ENCODE measurements at regions not wholly inside any gene's neighbourhood (a gene's known extent, or its start where the extent isn't known, plus 50 kb on each side); places are given as distances from the start of the nearest gene placed in this dataset.

GRCh38 chr3:25855266-25855784, 65.4 kb downstream of the OXSM start:
- H3K9ac ChIP-seq (ENCODE audit: insufficient read depth in 1 of 2, low read depth in 2 of 2, low read length in 2 of 2) = no peak overlapping the region
- H3K9me3 ChIP-seq (replicated peaks; ENCODE audit: control insufficient read depth, insufficient read depth, low read depth, low read length) = no peaks in the 10 kb centered on the region
- TF ChIP-seq ZNF830 (CRISPR knock-in tag; IDR thresholded peaks at IDR 0.05) (no peak), ZNF584 (CRISPR knock-in tag; IDR thresholded peaks at IDR 0.05; ENCODE audit: low read depth) (no peak)
- in situ Hi-C loops (cut with MboI) = loop anchor here (10.0 kb wide), 1 partner anchor 211 kb away; no protein-coding TSS in a partner anchor
- POLR2A ChIA-PET = interaction anchor here (0.9 to 1.0 kb wide), 2 partner anchors 10 to 18 kb away, joined by 3 read pairs; no protein-coding TSS in a partner anchor
- ATAC-seq (no peak), DNase-seq (ENCODE audit: extremely low read depth in 1 of 4, low spot score in 3 of 4) (no peak), FAIRE-seq (no peak)
- H3K4me1 ChIP-seq (replicated peaks in 1 of 2; ENCODE audit: control insufficient read depth in 2 of 2, insufficient read depth in 2 of 2, low read length in 2 of 2) = peaks cover 0 to 3% of the 10 kb centered on the region in 2 experiments; a peak in 1 of 5 replicates
- no peaks in the 10 kb centered on the region for H4K20me1 ChIP-seq (replicated peaks; ENCODE audit: control insufficient read depth, insufficient read depth, low read length)
- no peaks in the 10 kb centered on the region for H3K27me3 ChIP-seq (ENCODE audit: control insufficient read depth in 2 of 2, insufficient read depth in 2 of 2, low read length in 2 of 2)
- no peak overlapping the region for H2AFZ ChIP-seq (ENCODE audit: low read depth, low read length)
- CTCF ChIA-PET (ENCODE audit: low intra/inter-chr PET ratio) = no interaction called here
- H3K79me2 ChIP-seq (ENCODE audit: control insufficient read depth, insufficient read depth, low read length) = no peaks in the 10 kb centered on the region
- H3K9me1 ChIP-seq (ENCODE audit: control insufficient read depth, insufficient read depth, low read length) = no peaks in the 10 kb centered on the region
- 0% methylated on average over 1 of the region's 1 CpG for WGBS (ENCODE audit: insufficient coverage, low coverage, missing lambda C conversion rate)
- H3K36me3 ChIP-seq (ENCODE audit: control insufficient read depth, insufficient read depth, low read length) = no peaks in the 10 kb centered on the region
- intact Hi-C loops (cut with micrococcal nuclease) = no loop called here
- no peak overlapping the region for H3K4me2 ChIP-seq (ENCODE audit: insufficient read depth, low read length)
- no peak overlapping the region for H3K4me3 ChIP-seq
- H3K27ac ChIP-seq (ENCODE audit: extremely low read depth, low read depth, low read length) = no peak overlapping the region
- BruUV-seq (replicated peaks) = no TSS peak

GRCh38 chr3:25856902-25857518, 67.1 kb downstream of the OXSM start:
- H3K27ac ChIP-seq (ENCODE audit: extremely low read depth, low read depth, low read length) = no peak overlapping the region
- peak; percentile 51 to 62 (median 58) for DNase-seq (ENCODE audit: extremely low read depth in 1 of 4, low spot score in 3 of 4)
- H3K4me3 ChIP-seq = no peak overlapping the region
- ATAC-seq = peak; percentile 93
- in situ Hi-C loops (cut with MboI) = loop anchor here (10.0 kb wide), 1 partner anchor 212 kb away; no protein-coding TSS in a partner anchor
- no peaks in the 10 kb centered on the region for H3K27me3 ChIP-seq (ENCODE audit: control insufficient read depth in 2 of 2, insufficient read depth in 2 of 2, low read length in 2 of 2)
- no peak overlapping the region for H3K4me2 ChIP-seq (ENCODE audit: insufficient read depth, low read length)
- H3K9ac ChIP-seq (ENCODE audit: insufficient read depth in 1 of 2, low read depth in 2 of 2, low read length in 2 of 2) = no peak overlapping the region
- CTCF ChIA-PET (ENCODE audit: low intra/inter-chr PET ratio) = interaction anchor here (2.5 kb wide), 1 partner anchor 209 kb away, joined by 12 read pairs; no protein-coding TSS in a partner anchor
- POLR2A ChIA-PET = no interaction called here
- H3K36me3 ChIP-seq (ENCODE audit: control insufficient read depth, insufficient read depth, low read length) = no peaks in the 10 kb centered on the region
- H3K79me2 ChIP-seq (ENCODE audit: control insufficient read depth, insufficient read depth, low read length) = no peaks in the 10 kb centered on the region
- H3K9me1 ChIP-seq (ENCODE audit: control insufficient read depth, insufficient read depth, low read length) = no peaks in the 10 kb centered on the region
- no peak overlapping the region for H2AFZ ChIP-seq (ENCODE audit: low read depth, low read length)
- no TSS peak for BruUV-seq (replicated peaks)
- H4K20me1 ChIP-seq (replicated peaks; ENCODE audit: control insufficient read depth, insufficient read depth, low read length) = no peaks in the 10 kb centered on the region
- WGBS (ENCODE audit: insufficient coverage, low coverage, missing lambda C conversion rate) = 7% methylated on average over 3 of the region's 3 CpGs
- no peaks in the 10 kb centered on the region for H3K9me3 ChIP-seq (replicated peaks; ENCODE audit: control insufficient read depth, insufficient read depth, low read depth, low read length)
- FAIRE-seq = peak; percentile 88
- no peaks in the 10 kb centered on the region for H3K4me1 ChIP-seq (replicated peaks in 1 of 2; ENCODE audit: control insufficient read depth in 2 of 2, insufficient read depth in 2 of 2, low read length in 2 of 2)
- intact Hi-C loops (cut with micrococcal nuclease) = loop anchor here (1.0 kb wide), 1 partner anchor 209 kb away; no protein-coding TSS in a partner anchor
- TF ChIP-seq RAD21 (CRISPR knock-in tag; conservative IDR thresholded peaks at IDR 0.05 in 1 of 2, IDR thresholded peaks at IDR 0.05 in 1 of 2) = peak; percentile 55 to 83
- no peak for TF ChIP-seq MEIS2 (IDR thresholded peaks at IDR 0.05; ENCODE audit: partially characterized antibody)
- no peak for TF ChIP-seq HMGN3 (IDR thresholded peaks at IDR 0.05; ENCODE audit: borderline replicate concordance, extremely low read depth, insufficient read length, low read depth, low read length)
- TF ChIP-seq ZNF212 (CRISPR knock-in tag; IDR thresholded peaks at IDR 0.05) = no peak
- no peak for TF ChIP-seq TRIM24 (IDR thresholded peaks at IDR 0.05)
- no peak for TF ChIP-seq TCF3 (CRISPR knock-in tag; IDR thresholded peaks at IDR 0.05)
- peak; percentile 86 for TF ChIP-seq SMC3 (conservative IDR thresholded peaks at IDR 0.05; ENCODE audit: insufficient read depth, low read depth, low read length)
- TF ChIP-seq BRCA1 (IDR thresholded peaks at IDR 0.05) = no peak
- no peak for TF ChIP-seq BRCA1 (CRISPR knock-in tag; IDR thresholded peaks at IDR 0.05)
- TF ChIP-seq BCL6 (CRISPR knock-in tag; IDR thresholded peaks at IDR 0.05) = no peak
- no peak for TF ChIP-seq ZFP1 (CRISPR knock-in tag; IDR thresholded peaks at IDR 0.05)

Data from K562 (cell line).